A549 (cell line): ENCODE measurements at regions not wholly inside any gene's neighbourhood (a gene's known extent, or its start where the extent isn't known, plus 50 kb on each side); places are given as distances from the start of the nearest gene placed in this dataset.

Experiments
- CTCF ChIP-seq: fragments of >200 bp; sonication (Bioruptor Twin); formaldehyde crosslinking; IDR thresholded peaks from 3 replicates; pipeline ENCODE4 v1.5.1; 2016
- NPAS2 ChIP-seq: fragments of 250-450 bp; sonication (Bioruptor Pico); IDR thresholded peaks from 2 replicates; pipeline ENCODE4 v1.8.0; 2022; ENCODE audit warnings: mild to moderate bottlenecking, moderate library complexity, borderline replicate concordance
- POLR2A ChIP-seq: IDR thresholded peaks from 2 replicates; pipeline ENCODE4 v1.6.1; 2012; ENCODE audit warnings: mild to moderate bottlenecking, low read length
- RCOR1 ChIP-seq: fragments of 150-350 bp; IDR thresholded peaks from 2 replicates; pipeline ENCODE4 v1.6.1; 2014; ENCODE audit warnings: antibody characterized with exemption, low read length, low read depth
- RFX5 ChIP-seq: fragments of 450-650 bp; IDR thresholded peaks from 2 replicates; pipeline ENCODE4 v1.7.1; 2014; ENCODE audit warnings: antibody characterized with exemption, mild to moderate bottlenecking, moderate library complexity

GRCh38 chr5:105304859-105305258, 1742.3 kb upstream of the NUDT12 start:
- TF ChIP-seq CTCF (no peak), NPAS2 (CRISPR knock-in tag) (no peak), RFX5 (no peak), RCOR1 (no peak), POLR2A (no peak)
